ENCODE measurements at regions not wholly inside any gene's neighbourhood (a gene's known extent, or its start where the extent isn't known, plus 50 kb on each side); places are given as distances from the start of the nearest gene placed in this dataset.

GRCh38 chr6:21798468-21798867, 204.9 kb downstream of the SOX4 start:
- H3K9me3 ChIP-seq (ENCODE audit: control insufficient read depth, insufficient read depth, low read length): no peaks in the 10 kb centered on the region
- H3K27ac ChIP-seq (ENCODE audit: low read depth, low read length): no peak overlapping the region
- ChIA-PET CTCF (no interaction called here), POLR2A (no interaction called here)
- TF ChIP-seq CTCF (IDR thresholded peaks at IDR 0.05; ENCODE audit: low read depth, low read length): no peak
- no peak for DNase-seq (ENCODE audit: low read depth, low spot score)
- no peaks in the 10 kb centered on the region for H3K27me3 ChIP-seq (ENCODE audit: control insufficient read depth, insufficient read depth, low read length)
- H3K4me3 ChIP-seq (ENCODE audit: low read depth, low read length): no peak overlapping the region

- ChIA-PET POLR2A (no interaction called here), CTCF (no interaction called here)
- DNase-seq (ENCODE audit: low read depth, low spot score): no peak
- no peak for TF ChIP-seq CTCF (IDR thresholded peaks at IDR 0.05; ENCODE audit: low read depth, low read length)
- H3K27ac ChIP-seq (ENCODE audit: low read depth, low read length): no peak overlapping the region
- H3K9me3 ChIP-seq (ENCODE audit: control insufficient read depth, insufficient read depth, low read length): no peaks in the 10 kb centered on the region
- H3K4me3 ChIP-seq (ENCODE audit: low read depth, low read length): no peak overlapping the region
- H3K27me3 ChIP-seq (ENCODE audit: control insufficient read depth, insufficient read depth, low read length): no peaks in the 10 kb centered on the region
These were observed 206.8 kb downstream of the SOX4 start for GRCh38 chr6:21800330-21800729.

- CTCF ChIA-PET: no interaction called here
- Histone ChIP-seq H3K27me3 (ENCODE audit: control insufficient read depth, insufficient read depth, low read length) (no peaks in the 10 kb centered on the region), H3K9me3 (ENCODE audit: control insufficient read depth, insufficient read depth, low read length) (no peaks in the 10 kb centered on the region), H3K4me3 (ENCODE audit: low read depth, low read length) (no peak overlapping the region), H3K27ac (ENCODE audit: low read depth, low read length) (no peak overlapping the region)
- POLR2A ChIA-PET: no interaction called here
- TF ChIP-seq CTCF (IDR thresholded peaks at IDR 0.05; ENCODE audit: low read depth, low read length): no peak
- no peak for DNase-seq (ENCODE audit: low read depth, low spot score)
These were observed 207.4 kb downstream of the SOX4 start for GRCh38 chr6:21800948-21801438.

- no peak overlapping the region for H3K4me3 ChIP-seq (ENCODE audit: low read depth, low read length)
- TF ChIP-seq CTCF (IDR thresholded peaks at IDR 0.05; ENCODE audit: low read depth, low read length): no peak
- no peak overlapping the region for H3K27ac ChIP-seq (ENCODE audit: low read depth, low read length)
- H3K27me3 ChIP-seq (ENCODE audit: control insufficient read depth, insufficient read depth, low read length): no peaks in the 10 kb centered on the region
- CTCF ChIA-PET: no interaction called here
- no peak for DNase-seq (ENCODE audit: low read depth, low spot score)
- POLR2A ChIA-PET: no interaction called here
- no peaks in the 10 kb centered on the region for H3K9me3 ChIP-seq (ENCODE audit: control insufficient read depth, insufficient read depth, low read length)
These were observed 208.1 kb downstream of the SOX4 start for GRCh38 chr6:21801446-21802174.

GRCh38 chr6:21802175-21802822, 208.7 kb downstream of the SOX4 start:
- POLR2A ChIA-PET: no interaction called here
- no peak for TF ChIP-seq CTCF (IDR thresholded peaks at IDR 0.05; ENCODE audit: low read depth, low read length)
- CTCF ChIA-PET: no interaction called here

More at GRCh38 chr6:21802175-21802822, 208.7 kb downstream of the SOX4 start:
- no peaks in the 10 kb centered on the region for H3K27me3 ChIP-seq (ENCODE audit: control insufficient read depth, insufficient read depth, low read length)
- no peak overlapping the region for H3K27ac ChIP-seq (ENCODE audit: low read depth, low read length)
- H3K4me3 ChIP-seq (ENCODE audit: low read depth, low read length): no peak overlapping the region
- no peak for DNase-seq (ENCODE audit: low read depth, low spot score)
- H3K9me3 ChIP-seq (ENCODE audit: control insufficient read depth, insufficient read depth, low read length): no peaks in the 10 kb centered on the region

Measured in AG04450 (cell line).